GM23338 (cell line): ENCODE measurements at regions not wholly inside any gene's neighbourhood (a gene's known extent, or its start where the extent isn't known, plus 50 kb on each side); places are given as distances from the start of the nearest gene placed in this dataset.

Source experiments
- TF ChIP-seq, protein P1 (sequence below), 2 experiments: fragments of 200-600 bp in 1 of 2; sonication (generic) in 1 of 2; conservative IDR thresholded peaks; 2 replicates each; pipeline versions ENCODE4 v1.5.1 to v1.6.1; 2016 to 2017; ENCODE audit warnings: antibody characterized with exemption in 2 of 2, low read depth in 2 of 2, mild to moderate bottlenecking in 2 of 2, moderate library complexity in 1 of 2
- TF ChIP-seq, protein P2 (sequence below): IDR thresholded peaks from 2 replicates; pipeline ENCODE4 v1.6.1; 2016; ENCODE audit warnings: antibody characterized with exemption

DNA sequence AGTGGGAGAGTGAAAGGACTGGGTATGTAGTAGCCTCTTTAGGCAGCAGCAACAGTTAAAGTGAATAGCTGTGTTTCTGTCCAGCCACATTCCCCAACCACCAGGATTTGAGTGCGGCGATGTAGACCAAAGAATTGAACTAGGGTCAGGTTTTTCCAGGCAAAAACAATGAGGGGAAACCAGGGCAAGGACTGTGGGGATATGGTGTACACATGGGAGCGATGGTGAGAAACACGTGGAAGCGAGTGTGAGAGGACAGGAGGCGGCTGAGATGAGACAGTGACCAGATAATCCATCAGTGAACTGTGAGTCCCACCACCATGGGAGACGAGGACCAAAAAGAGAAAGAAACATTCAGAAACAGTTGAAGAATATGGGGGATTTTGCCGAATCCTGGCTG lies 409.5 kb downstream of the TSN start:
- TF ChIP-seq, protein P1, sequence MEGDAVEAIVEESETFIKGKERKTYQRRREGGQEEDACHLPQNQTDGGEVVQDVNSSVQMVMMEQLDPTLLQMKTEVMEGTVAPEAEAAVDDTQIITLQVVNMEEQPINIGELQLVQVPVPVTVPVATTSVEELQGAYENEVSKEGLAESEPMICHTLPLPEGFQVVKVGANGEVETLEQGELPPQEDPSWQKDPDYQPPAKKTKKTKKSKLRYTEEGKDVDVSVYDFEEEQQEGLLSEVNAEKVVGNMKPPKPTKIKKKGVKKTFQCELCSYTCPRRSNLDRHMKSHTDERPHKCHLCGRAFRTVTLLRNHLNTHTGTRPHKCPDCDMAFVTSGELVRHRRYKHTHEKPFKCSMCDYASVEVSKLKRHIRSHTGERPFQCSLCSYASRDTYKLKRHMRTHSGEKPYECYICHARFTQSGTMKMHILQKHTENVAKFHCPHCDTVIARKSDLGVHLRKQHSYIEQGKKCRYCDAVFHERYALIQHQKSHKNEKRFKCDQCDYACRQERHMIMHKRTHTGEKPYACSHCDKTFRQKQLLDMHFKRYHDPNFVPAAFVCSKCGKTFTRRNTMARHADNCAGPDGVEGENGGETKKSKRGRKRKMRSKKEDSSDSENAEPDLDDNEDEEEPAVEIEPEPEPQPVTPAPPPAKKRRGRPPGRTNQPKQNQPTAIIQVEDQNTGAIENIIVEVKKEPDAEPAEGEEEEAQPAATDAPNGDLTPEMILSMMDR (conservative IDR thresholded peaks at IDR 0.05; ENCODE audit: low read depth in 2 of 2): no peak
- TF ChIP-seq, protein P2, sequence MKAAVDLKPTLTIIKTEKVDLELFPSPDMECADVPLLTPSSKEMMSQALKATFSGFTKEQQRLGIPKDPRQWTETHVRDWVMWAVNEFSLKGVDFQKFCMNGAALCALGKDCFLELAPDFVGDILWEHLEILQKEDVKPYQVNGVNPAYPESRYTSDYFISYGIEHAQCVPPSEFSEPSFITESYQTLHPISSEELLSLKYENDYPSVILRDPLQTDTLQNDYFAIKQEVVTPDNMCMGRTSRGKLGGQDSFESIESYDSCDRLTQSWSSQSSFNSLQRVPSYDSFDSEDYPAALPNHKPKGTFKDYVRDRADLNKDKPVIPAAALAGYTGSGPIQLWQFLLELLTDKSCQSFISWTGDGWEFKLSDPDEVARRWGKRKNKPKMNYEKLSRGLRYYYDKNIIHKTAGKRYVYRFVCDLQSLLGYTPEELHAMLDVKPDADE: no peak
